Activated CD8-positive, alpha-beta memory T cell treated with anti-CD3 and anti-CD28 coated beads, Interleukin-2, amount 10 ng/mL, durations not matched to agents 7 days and 5 days (primary cell): ENCODE measurements at regions not wholly inside any gene's neighbourhood (a gene's known extent, or its start where the extent isn't known, plus 50 kb on each side); places are given as distances from the start of the nearest gene placed in this dataset.

Source experiments
- ATAC-seq: fragments of 150-1000 bp; cut with Tn5 transposase; one replicate; pipeline ENCODE4 v1.10.0; 2021; ENCODE audit warnings: moderate library complexity
- CTCF ChIA-PET: fragments of 350-600 bp; sonication (Branson Sonifier 250); formaldehyde crosslinking; loops from one replicate; lab custom pipeline; 2021; ENCODE audit warnings: antibody characterized with exemption; lab: Charles Lee
- DNase-seq: peaks from one replicate; pipeline ENCODE4 v3.0.0-alpha.2; 2020
- H3K27ac Mint-ChIP-seq: one replicate; pipeline ENCODE4 v1.8.0; 2021; ENCODE audit warnings: mild to moderate bottlenecking, mixed read lengths
- H3K27me3 Mint-ChIP-seq: one replicate; pipeline ENCODE4 v1.8.0; 2021; ENCODE audit warnings: mixed read lengths
- H3K36me3 Mint-ChIP-seq: one replicate; pipeline ENCODE4 v1.8.0; 2021; ENCODE audit warnings: mild to moderate bottlenecking, mixed read lengths
- H3K4me1 Mint-ChIP-seq: one replicate; pipeline ENCODE4 v1.8.0; 2021; ENCODE audit warnings: mixed read lengths
- H3K4me3 Mint-ChIP-seq: one replicate; pipeline ENCODE4 v1.8.0; 2021; ENCODE audit warnings: mild to moderate bottlenecking, moderate library complexity, mixed read lengths
- H3K9me3 Mint-ChIP-seq: one replicate; pipeline ENCODE4 v1.8.0; 2022; ENCODE audit warnings: low read depth, mixed read lengths

DNA sequence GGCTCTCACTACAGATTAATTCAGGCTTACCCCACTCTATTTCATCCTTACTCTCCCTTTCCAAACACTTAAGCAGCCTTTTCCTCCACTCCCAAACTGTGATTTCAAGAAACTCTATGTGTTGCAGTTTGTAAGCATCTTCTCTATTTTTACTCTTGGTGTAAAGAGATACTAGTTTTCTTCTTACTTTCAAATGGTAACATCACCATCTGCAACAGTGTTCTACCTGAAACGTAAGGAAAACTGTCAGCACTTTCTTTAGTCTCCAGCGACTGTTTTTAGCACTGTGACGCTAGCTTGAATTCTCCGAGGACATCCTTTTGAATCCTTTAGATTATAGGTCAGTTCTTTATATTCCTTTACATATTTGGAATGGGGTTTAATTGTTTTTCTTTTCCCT lies 335.2 kb downstream of the PDGFC start:
- H3K4me3 Mint-ChIP-seq = no peak overlapping the region
- ATAC-seq (no peak), DNase-seq (no peak)
- no peaks in the 10 kb centered on the region for H3K4me1 Mint-ChIP-seq
- H3K9me3 Mint-ChIP-seq = peaks cover 7% of the 10 kb centered on the region
- no peaks in the 10 kb centered on the region for H3K36me3 Mint-ChIP-seq
- H3K27me3 Mint-ChIP-seq = no peaks in the 10 kb centered on the region
- CTCF ChIA-PET = interaction anchor here (1.4 kb wide), 1 partner anchor 13 kb away, joined by 4 read pairs; no protein-coding TSS in a partner anchor
- no peak overlapping the region for H3K27ac Mint-ChIP-seq

DNA sequence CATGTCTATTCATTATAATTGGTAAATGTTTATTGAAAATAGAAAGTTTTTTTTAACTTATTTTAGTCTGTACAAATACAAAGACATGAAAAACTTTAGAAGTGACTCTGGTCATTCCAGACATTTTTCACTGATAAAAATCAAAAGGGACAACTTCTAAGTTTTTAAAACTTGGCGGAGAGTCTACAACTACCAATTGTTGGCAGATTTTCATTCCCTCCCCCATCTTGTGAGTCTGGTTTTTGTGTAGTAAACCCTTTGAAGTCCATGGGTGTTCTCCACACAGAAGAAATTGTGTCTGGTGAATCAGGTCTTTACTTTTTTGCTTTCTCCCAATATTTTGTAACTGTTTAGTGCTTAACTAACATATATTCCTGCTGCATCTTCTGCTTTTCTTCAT lies 336.5 kb downstream of the PDGFC start:
- Mint-ChIP-seq H3K9me3 (peaks cover 7% of the 10 kb centered on the region), H3K4me3 (no peak overlapping the region), H3K27ac (no peak overlapping the region), H3K36me3 (no peaks in the 10 kb centered on the region), H3K27me3 (no peaks in the 10 kb centered on the region), H3K4me1 (no peaks in the 10 kb centered on the region)
- CTCF ChIA-PET = no interaction called here
- no peak for DNase-seq
- ATAC-seq = no peak

DNA sequence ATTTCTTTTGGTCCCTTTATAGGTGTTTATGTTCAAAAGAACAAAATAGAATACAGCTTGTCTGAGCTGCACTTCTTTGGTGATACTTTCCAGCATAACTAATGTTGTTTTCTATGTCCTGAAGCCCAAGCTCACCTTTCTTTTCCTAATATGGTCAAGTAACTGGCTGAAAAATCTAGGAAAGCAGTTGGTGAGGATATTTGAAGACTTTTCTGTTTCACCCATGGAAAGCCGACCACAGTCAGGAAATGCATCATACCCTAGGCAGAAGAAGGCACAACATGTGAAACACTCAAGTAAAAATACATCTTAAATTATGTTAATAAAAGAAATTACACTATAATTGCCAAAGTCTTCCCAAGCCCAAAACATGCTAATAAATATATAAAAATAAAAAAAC lies 337.0 kb downstream of the PDGFC start:
- Mint-ChIP-seq H3K9me3 (peaks cover 4% of the 10 kb centered on the region), H3K4me3 (no peak overlapping the region), H3K27ac (no peak overlapping the region), H3K36me3 (no peaks in the 10 kb centered on the region), H3K4me1 (no peaks in the 10 kb centered on the region), H3K27me3 (no peaks in the 10 kb centered on the region)
- DNase-seq (no peak), ATAC-seq (no peak)
- CTCF ChIA-PET = no interaction called here

DNA sequence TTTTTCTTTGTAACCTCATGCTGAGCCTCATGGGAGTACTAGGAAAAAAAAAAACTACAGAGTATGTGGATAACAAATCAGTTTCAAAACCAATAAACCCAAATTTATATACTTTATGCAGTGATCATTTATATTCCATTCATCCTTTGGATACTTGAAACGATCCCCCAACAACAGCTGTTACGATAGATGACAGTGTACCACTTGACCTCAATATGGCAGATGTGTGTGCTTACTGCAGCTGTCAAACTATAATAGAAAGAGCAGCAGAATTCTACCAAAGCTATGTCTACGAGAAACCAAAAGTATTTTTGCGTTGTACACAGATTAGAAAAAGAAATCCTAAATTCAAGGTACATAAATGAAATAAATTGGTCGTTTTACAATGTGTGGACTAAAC lies 337.8 kb downstream of the PDGFC start:
- DNase-seq (no peak), ATAC-seq (no peak)
- H3K36me3 Mint-ChIP-seq = no peaks in the 10 kb centered on the region
- no peak overlapping the region for H3K4me3 Mint-ChIP-seq
- H3K27me3 Mint-ChIP-seq = no peaks in the 10 kb centered on the region
- no peak overlapping the region for H3K27ac Mint-ChIP-seq
- no peaks in the 10 kb centered on the region for H3K9me3 Mint-ChIP-seq
- no peaks in the 10 kb centered on the region for H3K4me1 Mint-ChIP-seq
- CTCF ChIA-PET = no interaction called here

DNA sequence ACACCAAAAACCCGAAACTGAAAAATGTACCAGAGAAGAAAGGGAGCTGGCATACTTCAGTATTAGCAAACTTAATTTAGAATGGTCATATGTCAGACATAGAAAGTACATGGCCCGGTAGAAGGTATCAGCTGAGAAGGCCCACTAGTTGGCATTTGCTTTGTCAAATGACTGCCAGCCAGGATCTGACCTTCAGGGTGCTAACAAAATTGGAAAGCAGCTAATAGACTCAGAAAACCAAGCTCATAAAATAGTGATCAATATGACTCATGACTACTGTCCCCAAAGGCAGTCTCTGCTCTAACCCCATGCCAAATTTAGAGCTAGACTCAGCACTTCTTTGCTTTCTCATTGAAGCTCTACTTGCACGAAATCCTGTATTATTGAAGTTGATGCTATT lies 342.7 kb downstream of the PDGFC start:
- H3K27ac Mint-ChIP-seq = no peak overlapping the region
- ATAC-seq = no peak
- CTCF ChIA-PET = no interaction called here
- H3K9me3 Mint-ChIP-seq = peaks cover 9% of the 10 kb centered on the region
- H3K4me1 Mint-ChIP-seq = no peaks in the 10 kb centered on the region
- no peaks in the 10 kb centered on the region for H3K27me3 Mint-ChIP-seq
- no peak overlapping the region for H3K4me3 Mint-ChIP-seq
- no peaks in the 10 kb centered on the region for H3K36me3 Mint-ChIP-seq
- DNase-seq = no peak

DNA sequence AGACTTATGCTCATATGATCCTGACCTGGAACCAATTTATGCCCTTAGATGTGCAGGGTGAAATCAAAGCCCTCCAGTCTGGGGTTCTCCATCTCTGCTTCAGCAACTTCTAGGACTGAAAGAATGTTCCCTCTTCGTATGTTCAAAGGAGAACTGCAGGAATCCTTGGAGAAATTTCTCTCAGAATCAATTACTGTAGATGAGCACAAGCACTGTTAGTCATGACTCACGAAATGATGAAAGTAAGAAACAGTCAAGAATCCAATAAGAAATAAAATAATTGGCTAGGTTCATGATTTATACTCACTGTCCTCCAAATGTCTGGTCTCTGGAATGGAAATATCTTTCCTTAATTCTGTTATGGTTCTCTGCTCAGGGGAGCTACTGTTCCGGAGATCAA lies 348.2 kb downstream of the PDGFC start:
- CTCF ChIA-PET = interaction anchor here (1.3 kb wide), 1 partner anchor 13 kb away, joined by 4 read pairs; no protein-coding TSS in a partner anchor
- no peaks in the 10 kb centered on the region for H3K4me1 Mint-ChIP-seq
- H3K27me3 Mint-ChIP-seq = no peaks in the 10 kb centered on the region
- H3K36me3 Mint-ChIP-seq = no peaks in the 10 kb centered on the region
- no peak for ATAC-seq
- no peak overlapping the region for H3K4me3 Mint-ChIP-seq
- no peak overlapping the region for H3K27ac Mint-ChIP-seq
- DNase-seq = no peak
- H3K9me3 Mint-ChIP-seq = peaks cover 12% of the 10 kb centered on the region

DNA sequence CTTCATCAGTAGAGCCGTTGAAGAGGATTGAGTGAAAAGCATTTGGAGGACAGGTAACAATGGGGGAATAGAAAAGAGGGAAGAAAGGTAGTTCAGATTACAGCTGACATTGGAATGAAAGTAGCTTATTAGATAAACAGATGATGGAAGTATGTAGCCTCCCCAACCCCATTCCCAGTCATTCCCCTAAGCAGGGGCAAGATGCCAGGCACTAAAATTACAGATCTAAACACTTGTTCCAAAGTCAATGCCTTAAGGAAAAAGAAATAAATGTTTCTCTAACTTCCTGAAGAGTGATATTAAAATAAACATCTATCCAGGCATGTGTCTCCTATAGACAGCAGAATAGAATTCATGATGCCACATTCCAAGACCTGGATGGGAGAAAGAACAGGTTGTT lies 350.8 kb downstream of the PDGFC start:
- ATAC-seq (no peak), DNase-seq (no peak)
- CTCF ChIA-PET = no interaction called here
- Mint-ChIP-seq H3K9me3 (peaks cover 6% of the 10 kb centered on the region), H3K27me3 (no peaks in the 10 kb centered on the region), H3K36me3 (no peaks in the 10 kb centered on the region), H3K27ac (no peak overlapping the region), H3K4me3 (no peak overlapping the region), H3K4me1 (no peaks in the 10 kb centered on the region)

DNA sequence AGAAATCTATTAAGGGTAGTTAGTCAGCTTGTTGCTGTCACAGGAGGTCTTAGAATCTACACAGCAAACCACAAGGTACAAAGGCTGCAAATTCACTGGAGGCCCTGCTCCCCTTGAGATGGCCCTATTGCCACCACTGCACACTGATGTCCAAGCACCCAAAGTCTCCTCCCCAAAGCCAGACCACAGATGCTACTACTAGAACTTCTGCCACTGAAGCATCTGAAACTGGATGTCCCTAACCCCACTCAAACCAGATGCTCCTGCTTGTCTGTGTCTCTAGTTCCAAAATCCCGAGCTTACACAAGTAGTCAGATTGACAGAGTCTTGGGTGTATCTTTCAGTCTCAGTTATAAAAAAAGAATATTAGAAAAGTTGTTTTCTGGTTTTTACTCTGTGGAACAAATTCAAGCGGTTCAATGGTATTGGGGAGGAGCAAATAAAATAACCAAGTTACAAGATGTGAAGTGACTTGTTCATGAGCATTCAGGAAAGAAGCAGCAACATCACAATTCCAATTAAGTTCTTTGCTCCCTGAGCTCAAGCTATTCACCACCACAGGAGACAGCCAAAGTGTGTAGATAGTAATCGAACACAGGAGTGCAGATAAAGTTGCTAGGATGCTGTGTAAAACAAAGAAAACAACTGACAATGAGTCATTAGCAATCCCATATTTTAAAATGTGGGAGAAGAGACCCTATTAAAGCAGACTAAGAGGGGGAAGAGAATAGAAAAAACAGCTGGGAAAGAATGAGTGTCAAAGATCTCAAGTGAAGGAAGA lies 352.3 kb downstream of the PDGFC start:
- CTCF ChIA-PET = no interaction called here
- Mint-ChIP-seq H3K9me3 (peaks cover 4% of the 10 kb centered on the region), H3K36me3 (no peaks in the 10 kb centered on the region)

DNA sequence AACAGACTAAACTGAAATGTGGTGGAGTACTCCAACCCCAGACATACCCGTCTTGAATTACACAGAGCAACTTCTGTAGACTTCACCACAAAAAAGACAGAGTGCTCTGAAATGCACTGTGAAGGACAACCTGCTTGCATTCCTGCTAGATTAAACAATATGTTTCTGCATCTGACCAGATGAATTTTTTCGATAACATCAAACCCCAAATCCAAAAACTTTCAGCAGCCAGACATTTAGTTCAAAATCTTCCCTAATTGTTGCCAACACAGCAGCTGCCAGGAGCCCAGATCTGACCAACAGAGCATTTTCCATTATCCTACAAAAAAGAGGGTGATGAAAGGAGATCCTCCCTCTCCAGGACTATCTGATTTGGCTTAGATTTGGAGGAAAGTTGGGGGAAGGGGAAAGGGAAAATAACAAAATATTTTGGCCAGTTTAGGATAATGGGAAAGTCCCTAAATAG lies 356.5 kb downstream of the PDGFC start:
- ATAC-seq = no peak
- CTCF ChIA-PET = no interaction called here
- H3K4me3 Mint-ChIP-seq = no peak overlapping the region
- no peaks in the 10 kb centered on the region for H3K9me3 Mint-ChIP-seq
- H3K36me3 Mint-ChIP-seq = no peaks in the 10 kb centered on the region
- no peaks in the 10 kb centered on the region for H3K4me1 Mint-ChIP-seq
- H3K27ac Mint-ChIP-seq = no peak overlapping the region
- H3K27me3 Mint-ChIP-seq = no peaks in the 10 kb centered on the region
- DNase-seq = no peak

More for the DNA sequence above, 352.3 kb downstream of the PDGFC start:
- ATAC-seq = no peak
- H3K27ac Mint-ChIP-seq = no peak overlapping the region
- no peak for DNase-seq
- H3K4me3 Mint-ChIP-seq = no peak overlapping the region
- H3K4me1 Mint-ChIP-seq = no peaks in the 10 kb centered on the region
- H3K27me3 Mint-ChIP-seq = no peaks in the 10 kb centered on the region

DNA sequence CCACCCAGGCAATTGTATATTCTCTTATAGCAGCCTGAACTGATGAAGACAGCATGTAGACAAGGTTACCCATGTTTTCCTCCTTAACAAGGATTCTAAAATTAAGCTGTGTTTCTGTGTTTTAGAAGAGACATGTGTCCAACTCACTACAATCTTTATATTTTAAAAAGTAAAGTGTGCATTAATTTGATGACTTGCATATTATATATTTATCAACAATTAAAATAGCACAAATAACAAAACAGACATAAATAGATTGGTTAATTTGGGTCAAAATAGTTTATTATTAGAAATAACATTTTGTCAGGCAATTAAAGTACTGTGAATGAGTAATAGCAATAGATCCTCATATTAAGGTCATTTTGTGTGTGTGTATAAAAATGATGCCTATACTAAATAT lies 357.1 kb downstream of the PDGFC start:
- Mint-ChIP-seq H3K36me3 (no peaks in the 10 kb centered on the region), H3K4me1 (no peaks in the 10 kb centered on the region), H3K9me3 (no peaks in the 10 kb centered on the region), H3K27ac (no peak overlapping the region), H3K27me3 (no peaks in the 10 kb centered on the region), H3K4me3 (no peak overlapping the region)
- ATAC-seq = no peak
- DNase-seq = no peak
- CTCF ChIA-PET = no interaction called here

DNA sequence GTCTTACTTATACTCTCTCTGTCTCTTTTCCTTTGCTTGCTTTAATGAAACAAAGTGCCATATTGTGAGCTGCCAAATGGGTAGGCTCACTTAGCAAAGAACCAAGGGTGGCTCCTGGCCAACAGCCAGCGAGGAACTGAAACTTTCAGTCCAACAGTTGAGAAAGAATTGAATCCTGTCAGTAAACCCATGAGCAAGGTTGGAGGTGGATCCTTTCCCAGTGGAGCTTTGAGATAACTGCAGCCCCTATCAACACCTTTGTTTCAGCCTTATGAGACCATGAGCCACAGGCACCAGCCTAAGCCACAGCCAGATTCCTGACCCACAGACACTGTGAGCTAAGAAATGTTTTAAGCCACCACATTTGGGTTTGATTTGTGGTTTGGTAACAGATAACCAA lies 362.2 kb downstream of the PDGFC start:
- no peak overlapping the region for H3K27ac Mint-ChIP-seq
- no peaks in the 10 kb centered on the region for H3K4me1 Mint-ChIP-seq
- no peaks in the 10 kb centered on the region for H3K36me3 Mint-ChIP-seq
- CTCF ChIA-PET = no interaction called here
- DNase-seq (no peak), ATAC-seq (no peak)
- H3K27me3 Mint-ChIP-seq = no peaks in the 10 kb centered on the region
- H3K9me3 Mint-ChIP-seq = no peaks in the 10 kb centered on the region
- no peak overlapping the region for H3K4me3 Mint-ChIP-seq

DNA sequence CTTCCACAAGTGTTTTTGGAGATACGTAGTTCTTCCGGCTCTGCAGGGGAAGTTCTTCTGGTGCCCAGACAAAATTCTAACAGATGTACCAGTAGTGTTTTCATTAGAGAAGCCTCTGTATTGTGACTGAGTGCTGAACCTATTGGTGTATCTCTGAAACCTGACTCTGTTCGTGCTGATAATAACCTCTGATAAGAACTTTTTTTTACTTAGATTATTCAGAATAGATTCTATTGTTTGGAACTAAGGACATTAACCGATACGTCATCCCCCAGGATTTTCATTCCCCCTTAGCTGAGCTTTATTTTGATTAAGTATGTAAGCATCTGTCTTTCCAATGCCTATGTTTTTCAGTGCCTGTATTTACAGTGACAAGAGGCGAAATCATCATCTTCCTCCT lies 362.9 kb downstream of the PDGFC start:
- ATAC-seq (no peak), DNase-seq (no peak)
- Mint-ChIP-seq H3K36me3 (no peaks in the 10 kb centered on the region), H3K27ac (no peak overlapping the region), H3K27me3 (no peaks in the 10 kb centered on the region), H3K4me1 (no peaks in the 10 kb centered on the region), H3K4me3 (no peak overlapping the region), H3K9me3 (peaks cover 3% of the 10 kb centered on the region)
- CTCF ChIA-PET = no interaction called here

DNA sequence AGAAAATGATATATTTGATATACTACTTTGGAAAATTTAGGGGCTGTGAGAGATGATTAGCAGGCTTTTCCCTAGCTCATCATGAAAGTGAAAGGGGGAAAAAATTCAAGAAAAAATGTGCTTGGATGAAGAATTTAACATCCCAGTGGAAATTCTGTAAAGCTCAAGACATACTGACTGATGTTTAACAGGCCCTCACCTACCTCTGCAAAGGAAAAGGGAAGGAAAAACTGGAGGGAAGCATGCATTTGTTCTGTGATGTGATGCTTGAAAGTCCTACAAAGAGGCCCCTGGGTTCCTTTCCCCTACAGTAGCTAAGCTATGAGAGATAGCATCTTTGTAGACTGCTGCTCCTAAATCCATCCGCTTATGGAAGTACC lies 364.1 kb downstream of the PDGFC start:
- Mint-ChIP-seq H3K4me3 (no peak overlapping the region), H3K36me3 (no peaks in the 10 kb centered on the region), H3K27ac (no peak overlapping the region), H3K4me1 (no peaks in the 10 kb centered on the region), H3K9me3 (peaks cover 3% of the 10 kb centered on the region), H3K27me3 (no peaks in the 10 kb centered on the region)
- CTCF ChIA-PET = no interaction called here
- ATAC-seq (no peak), DNase-seq (no peak)

DNA sequence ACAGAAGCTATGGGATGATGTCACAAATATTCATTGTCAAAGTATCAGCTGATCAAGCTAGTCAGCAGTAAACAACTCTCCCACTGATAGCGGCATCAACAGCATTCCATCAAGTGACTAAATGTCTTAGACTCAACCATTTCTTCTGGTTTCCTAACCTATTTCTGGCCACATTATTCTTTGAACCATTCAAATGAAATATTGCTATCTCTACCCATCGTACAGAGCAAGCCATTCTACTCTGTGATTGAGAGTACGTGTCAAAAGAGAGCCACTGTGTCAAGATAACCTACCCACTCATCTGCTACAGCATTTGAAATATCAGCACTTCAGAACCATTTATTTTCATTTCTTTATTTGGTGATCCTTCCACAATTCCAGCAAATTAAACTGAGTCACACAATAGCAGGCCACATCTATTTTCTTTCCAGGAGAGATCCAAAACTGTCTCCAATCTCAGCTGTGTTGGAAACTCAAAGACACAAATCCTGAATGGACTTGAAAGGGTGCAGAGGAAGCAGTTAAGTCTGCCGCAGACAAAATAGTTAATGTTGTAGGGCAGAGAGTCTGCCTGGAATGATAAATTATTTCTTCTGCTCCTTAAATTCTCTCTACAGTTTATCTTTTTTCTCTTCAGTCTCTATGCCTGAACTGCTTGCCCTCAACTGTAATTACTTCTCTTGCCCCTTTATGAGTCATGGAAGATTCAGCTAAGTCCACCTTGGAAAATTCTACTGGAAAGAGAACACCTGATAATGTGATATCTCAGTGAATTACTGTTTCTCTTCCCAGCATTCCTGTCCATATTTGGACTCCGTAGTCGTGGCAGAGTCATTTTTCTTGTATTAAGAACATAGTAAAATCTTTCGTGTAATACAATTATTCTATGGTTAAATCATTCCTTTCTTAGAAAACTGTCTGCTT lies 364.8 kb downstream of the PDGFC start:
- DNase-seq (no peak), ATAC-seq (no peak)
- Mint-ChIP-seq H3K4me1 (no peaks in the 10 kb centered on the region), H3K27ac (no peak overlapping the region), H3K27me3 (no peaks in the 10 kb centered on the region), H3K9me3 (peaks cover 3% of the 10 kb centered on the region), H3K4me3 (no peak overlapping the region), H3K36me3 (no peaks in the 10 kb centered on the region)
- CTCF ChIA-PET = no interaction called here
